Lung (tissue), 11 donors: ENCODE measurements at regions not wholly inside any gene's neighbourhood (a gene's known extent, or its start where the extent isn't known, plus 50 kb on each side); places are given as distances from the start of the nearest gene placed in this dataset.

ENCODE experiments used
- ATAC-seq: fragments of 200-7000 bp; cut with Tn5 transposase; one replicate; pipeline ENCODE4 v1.9.1; 2020; ENCODE audit warnings: moderate number of reproducible peaks; ENCODE audit not compliant: insufficient read depth, low FRiP score
- DNase-seq, 3 donors: peaks; one replicate each; pipeline ENCODE4 v3.0.0-alpha.2; 2013 to 2017
- H3K27ac ChIP-seq, 2 donors: one replicate each; pipeline ENCODE4 v1.5.1; 2013; ENCODE audit warnings: mild to moderate bottlenecking in 2 of 2, moderate library complexity in 2 of 2, control low read depth in 1 of 2, inconsistent platforms in 1 of 2, low read depth in 1 of 2, low read length in 1 of 2
- H3K27me3 ChIP-seq, 3 donors: one replicate each; pipeline ENCODE4 v1.5.1; 2013; ENCODE audit warnings: low read length in 2 of 3; ENCODE audit not compliant: control insufficient read depth in 3 of 3, insufficient read depth in 3 of 3
- H3K36me3 ChIP-seq, 4 donors: one replicate each; pipeline ENCODE4 v1.5.1; 2013; ENCODE audit warnings: low read length in 4 of 4, mild to moderate bottlenecking in 1 of 4, moderate library complexity in 1 of 4; ENCODE audit not compliant: control insufficient read depth in 4 of 4, insufficient read depth in 4 of 4
- H3K4me1 ChIP-seq, 5 donors: one replicate each; pipeline ENCODE4 v1.5.1; 2013; ENCODE audit warnings: low read length in 5 of 5, mild to moderate bottlenecking in 2 of 5, moderate library complexity in 1 of 5; ENCODE audit not compliant: control insufficient read depth in 5 of 5, insufficient read depth in 5 of 5
- H3K4me3 ChIP-seq: one replicate; pipeline ENCODE4 v1.5.1; 2013; ENCODE audit warnings: mild to moderate bottlenecking, control low read depth, moderate library complexity
- H3K9ac ChIP-seq, 2 donors: one replicate each; pipeline ENCODE4 v1.5.1; 2013; ENCODE audit warnings: low read length in 2 of 2, control low read depth in 1 of 2; ENCODE audit not compliant: insufficient read depth in 1 of 2
- H3K9me3 ChIP-seq, 4 donors: one replicate each; pipeline ENCODE4 v1.5.1; 2013; ENCODE audit warnings: low read length in 3 of 4, mild to moderate bottlenecking in 1 of 4, moderate library complexity in 1 of 4; ENCODE audit not compliant: control insufficient read depth in 4 of 4, insufficient read depth in 3 of 4
- CTCF ChIP-seq: IDR thresholded peaks from 2 replicates; pipeline ENCODE4 v1.5.1; 2012; ENCODE audit warnings: mild to moderate bottlenecking; ENCODE audit errors: control extremely low read depth, extremely low read depth
- WGBS, 2 donors: extraction: QIAGEN DNeasy Blood & Tissue Kit; methylation state at CpG; one replicate each; pipeline ENCODE4 v1.1.7; 2013; 5-methylcytosine and 5-hydroxymethylcytosine counted together
- donor health status: control.
- donor health status: control.
- donor health status: Bipolar disorder and iron deficiency.
- donor health status: healthy.
- donor health status: DM: yes; HTN: yes; CAD: no.

- ATAC-seq, result no peak
- Histone ChIP-seq H3K27ac (no peak overlapping the region), H3K27me3 (no peaks in the 10 kb centered on the region), H3K4me1 (peaks cover 0 to 6% (median 2%) of the 10 kb centered on the region in 5 donors), H3K9ac (no peak overlapping the region), H3K9me3 (no peaks in the 10 kb centered on the region), H3K4me3 (no peak overlapping the region), H3K36me3 (no peaks in the 10 kb centered on the region)
- DNase-seq, result peak in 2 of 3 donors; percentile 20 to 63
- WGBS, 2 donors, result 78 to 85% methylated on average over 3 of the region's 3 CpGs
- no peak for TF ChIP-seq CTCF
These were observed 2342.1 kb downstream of the PCDH7 start for GRCh38 chr4:33062155-33062806.

- H3K27ac ChIP-seq, result no peak overlapping the region
- H3K9me3 ChIP-seq, result no peaks in the 10 kb centered on the region
- no peak for DNase-seq
- no peaks in the 10 kb centered on the region for H3K27me3 ChIP-seq
- no peak overlapping the region for H3K9ac ChIP-seq
- TF ChIP-seq CTCF, result no peak
- WGBS, 2 donors, result 62 to 71% methylated on average over 2 of the region's 2 CpGs
- H3K4me3 ChIP-seq, result no peak overlapping the region
- H3K4me1 ChIP-seq, result peaks cover 0 to 6% (median 2%) of the 10 kb centered on the region in 5 donors
- peak; percentile 25 for ATAC-seq
- no peaks in the 10 kb centered on the region for H3K36me3 ChIP-seq
These were observed 2343.1 kb downstream of the PCDH7 start for GRCh38 chr4:33063241-33063640.

- no peak overlapping the region for H3K27ac ChIP-seq
- ATAC-seq (no peak), DNase-seq (no peak)
- no peaks in the 10 kb centered on the region for H3K36me3 ChIP-seq
- no peak overlapping the region for H3K9ac ChIP-seq
- no peak for TF ChIP-seq CTCF
- WGBS, 2 donors, result 67 to 70% methylated on average over 1 of the region's 1 CpG
- H3K4me3 ChIP-seq, result no peak overlapping the region
- peaks cover 0 to 3% (median 0%) of the 10 kb centered on the region in 4 donors for H3K9me3 ChIP-seq
- H3K27me3 ChIP-seq, result no peaks in the 10 kb centered on the region
- H3K4me1 ChIP-seq, result peaks cover 0 to 6% (median 2%) of the 10 kb centered on the region in 5 donors
These were observed 2344.1 kb downstream of the PCDH7 start for GRCh38 chr4:33064238-33064637.

- H3K9ac ChIP-seq, result no peak overlapping the region
- ATAC-seq, result no peak
- no peak overlapping the region for H3K4me3 ChIP-seq
- no peaks in the 10 kb centered on the region for H3K36me3 ChIP-seq
- H3K9me3 ChIP-seq, result peaks cover 0 to 3% (median 1%) of the 10 kb centered on the region in 4 donors
- DNase-seq, result no peak
- H3K4me1 ChIP-seq, result peaks cover 0 to 4% (median 2%) of the 10 kb centered on the region in 5 donors
- TF ChIP-seq CTCF, result no peak
- WGBS, 2 donors, result 89% methylated on average over 8 of the region's 8 CpGs
- no peaks in the 10 kb centered on the region for H3K27me3 ChIP-seq
- H3K27ac ChIP-seq, result no peak overlapping the region
These were observed 2345.6 kb downstream of the PCDH7 start for GRCh38 chr4:33065749-33066148.
